ENCODE measurements at regions not wholly inside any gene's neighbourhood (a gene's known extent, or its start where the extent isn't known, plus 50 kb on each side); places are given as distances from the start of the nearest gene placed in this dataset.

GRCh38 chr4:22264261-22264660 lies 251.6 kb downstream of the ADGRA3 start:
- Mint-ChIP-seq H3K27ac (no peak overlapping the region), H3K9me3 (peaks cover 18% of the 10 kb centered on the region), H3K36me3 (ENCODE audit: low read depth) (no peaks in the 10 kb centered on the region), H3K27me3 (ENCODE audit: insufficient read depth) (peaks cover 20% of the 10 kb centered on the region), H3K4me3 (no peak overlapping the region), H3K4me1 (peaks cover 15% of the 10 kb centered on the region)
- Histone ChIP-seq H3K9me3 (ENCODE audit: control insufficient read depth, low read length) (peaks cover 29% of the 10 kb centered on the region), H3K27me3 (ENCODE audit: control insufficient read depth, insufficient read depth, low read length, poor library complexity, severe bottlenecking) (peaks cover 22% of the 10 kb centered on the region), H3K4me1 (ENCODE audit: control insufficient read depth, insufficient read depth, low read length) (no peaks in the 10 kb centered on the region), H3K4me3 (ENCODE audit: low read length) (no peak overlapping the region), H3K9ac (ENCODE audit: extremely low read depth, low read length, poor library complexity, severe bottlenecking) (no peak overlapping the region), H3K27ac (ENCODE audit: low read depth, low read length) (no peak overlapping the region), H3K36me3 (ENCODE audit: control insufficient read depth, insufficient read depth, low read length) (no peaks in the 10 kb centered on the region)
- TF ChIP-seq, protein P1, sequence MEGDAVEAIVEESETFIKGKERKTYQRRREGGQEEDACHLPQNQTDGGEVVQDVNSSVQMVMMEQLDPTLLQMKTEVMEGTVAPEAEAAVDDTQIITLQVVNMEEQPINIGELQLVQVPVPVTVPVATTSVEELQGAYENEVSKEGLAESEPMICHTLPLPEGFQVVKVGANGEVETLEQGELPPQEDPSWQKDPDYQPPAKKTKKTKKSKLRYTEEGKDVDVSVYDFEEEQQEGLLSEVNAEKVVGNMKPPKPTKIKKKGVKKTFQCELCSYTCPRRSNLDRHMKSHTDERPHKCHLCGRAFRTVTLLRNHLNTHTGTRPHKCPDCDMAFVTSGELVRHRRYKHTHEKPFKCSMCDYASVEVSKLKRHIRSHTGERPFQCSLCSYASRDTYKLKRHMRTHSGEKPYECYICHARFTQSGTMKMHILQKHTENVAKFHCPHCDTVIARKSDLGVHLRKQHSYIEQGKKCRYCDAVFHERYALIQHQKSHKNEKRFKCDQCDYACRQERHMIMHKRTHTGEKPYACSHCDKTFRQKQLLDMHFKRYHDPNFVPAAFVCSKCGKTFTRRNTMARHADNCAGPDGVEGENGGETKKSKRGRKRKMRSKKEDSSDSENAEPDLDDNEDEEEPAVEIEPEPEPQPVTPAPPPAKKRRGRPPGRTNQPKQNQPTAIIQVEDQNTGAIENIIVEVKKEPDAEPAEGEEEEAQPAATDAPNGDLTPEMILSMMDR (conservative IDR thresholded peaks at IDR 0.05), result no peak
- WGBS, 2 experiments (ENCODE audit: insufficient coverage in 1 of 2, insufficient read length in 1 of 2), result 90 to 92% methylated on average over 6 to 7 of the region's 7 CpGs
- no peak for DNase-seq

- H3K4me3 Mint-ChIP-seq, result no peak overlapping the region
- Histone ChIP-seq H3K9ac (ENCODE audit: extremely low read depth, low read length, poor library complexity, severe bottlenecking) (no peak overlapping the region), H3K27ac (ENCODE audit: low read depth, low read length) (no peak overlapping the region), H3K36me3 (ENCODE audit: control insufficient read depth, insufficient read depth, low read length) (no peaks in the 10 kb centered on the region), H3K4me3 (ENCODE audit: low read length) (no peak overlapping the region), H3K27me3 (ENCODE audit: control insufficient read depth, insufficient read depth, low read length, poor library complexity, severe bottlenecking) (peaks cover 83% of the 10 kb centered on the region), H3K9me3 (ENCODE audit: control insufficient read depth, low read length) (peaks cover 24% of the 10 kb centered on the region), H3K4me1 (ENCODE audit: control insufficient read depth, insufficient read depth, low read length) (no peaks in the 10 kb centered on the region)
- H3K27ac Mint-ChIP-seq, result no peak overlapping the region
- TF ChIP-seq, protein P1 (conservative IDR thresholded peaks at IDR 0.05), result no peak
- H3K4me1 Mint-ChIP-seq, result peaks cover 6% of the 10 kb centered on the region
- 13% methylated on average over 1 of the region's 1 CpG; no CpG with 5 or more reads in 1 of the 2 experiments for WGBS, 2 experiments (ENCODE audit: insufficient coverage in 1 of 2, insufficient read length in 1 of 2)
- DNase-seq, result no peak
- peaks cover 85% of the 10 kb centered on the region for H3K27me3 Mint-ChIP-seq (ENCODE audit: insufficient read depth)
- H3K36me3 Mint-ChIP-seq (ENCODE audit: low read depth), result no peaks in the 10 kb centered on the region
- peaks cover 3% of the 10 kb centered on the region for H3K9me3 Mint-ChIP-seq
Measured at GRCh38 chr4:22253431-22253830, 262.4 kb downstream of the ADGRA3 start.

- H3K9ac ChIP-seq (ENCODE audit: extremely low read depth, low read length, poor library complexity, severe bottlenecking), result no peak overlapping the region
- peaks cover 47% of the 10 kb centered on the region for H3K27me3 ChIP-seq (ENCODE audit: control insufficient read depth, insufficient read depth, low read length, poor library complexity, severe bottlenecking)
- Mint-ChIP-seq H3K9me3 (peaks cover 3% of the 10 kb centered on the region), H3K4me1 (no peaks in the 10 kb centered on the region), H3K4me3 (no peak overlapping the region), H3K27ac (no peak overlapping the region), H3K27me3 (ENCODE audit: insufficient read depth) (peaks cover 55% of the 10 kb centered on the region), H3K36me3 (ENCODE audit: low read depth) (no peaks in the 10 kb centered on the region)
- no peak for DNase-seq
- no peak overlapping the region for H3K4me3 ChIP-seq (ENCODE audit: low read length)
- H3K27ac ChIP-seq (ENCODE audit: low read depth, low read length), result no peak overlapping the region
- TF ChIP-seq, protein P1 (conservative IDR thresholded peaks at IDR 0.05), result no peak
- 87 to 100% methylated on average over 2 of the region's 2 CpGs for WGBS, 2 experiments (ENCODE audit: insufficient coverage in 1 of 2, insufficient read length in 1 of 2)
- peaks cover 19% of the 10 kb centered on the region for H3K9me3 ChIP-seq (ENCODE audit: control insufficient read depth, low read length)
- no peaks in the 10 kb centered on the region for H3K4me1 ChIP-seq (ENCODE audit: control insufficient read depth, insufficient read depth, low read length)
- H3K36me3 ChIP-seq (ENCODE audit: control insufficient read depth, insufficient read depth, low read length), result no peaks in the 10 kb centered on the region
Measured at GRCh38 chr4:22246847-22247246, 269.0 kb downstream of the ADGRA3 start.

Data from endodermal cell (in vitro differentiated cells).